GM23338 (cell line): ENCODE measurements at regions not wholly inside any gene's neighbourhood (a gene's known extent, or its start where the extent isn't known, plus 50 kb on each side); places are given as distances from the start of the nearest gene placed in this dataset.

Source experiments
- ATAC-seq: fragments of 200-7000 bp; cut with Tn5 transposase; 3 replicates; pipeline ENCODE4 v1.9.1; 2020
- DNase-seq: peaks from one replicate; pipeline ENCODE4 v3.0.0-alpha.2; 2015; ENCODE audit warnings: low spot score
- H2AFZ ChIP-seq: fragments of 200-600 bp; sonication (generic); 2 replicates; pipeline ENCODE4 v1.8.0; 2016; ENCODE audit warnings: antibody characterized with exemption, mild to moderate bottlenecking, moderate library complexity
- H3F3A ChIP-seq: fragments of 200-600 bp; sonication (generic); replicated peaks from 2 replicates; pipeline ENCODE4 v1.8.0; 2017; ENCODE audit warnings: antibody characterized with exemption, mixed run types, low read depth
- H3K27ac ChIP-seq: fragments of 200-600 bp; sonication (generic); 2 replicates; pipeline ENCODE4 v1.6.1; 2016; ENCODE audit warnings: low read depth
- H3K27me3 ChIP-seq: fragments of 200-600 bp; sonication (generic); 2 replicates; pipeline ENCODE4 v1.8.0; 2016; ENCODE audit warnings: mild to moderate bottlenecking, mixed run types, moderate library complexity; ENCODE audit not compliant: insufficient read depth
- H3K36me3 ChIP-seq: fragments of 200-600 bp; sonication (generic); 2 replicates; pipeline ENCODE4 v1.8.0; 2016; ENCODE audit warnings: mild to moderate bottlenecking; ENCODE audit not compliant: insufficient read depth
- H3K4me1 ChIP-seq: fragments of 200-600 bp; sonication (generic); 2 replicates; pipeline ENCODE4 v1.8.0; 2016; ENCODE audit warnings: mild to moderate bottlenecking, moderate library complexity; ENCODE audit not compliant: insufficient read depth
- H3K4me2 ChIP-seq: fragments of 200-600 bp; sonication (generic); 2 replicates; pipeline ENCODE4 v1.7.1; 2017; ENCODE audit warnings: mixed run types
- H3K4me3 ChIP-seq: fragments of 200-600 bp; sonication (generic); 2 replicates; pipeline ENCODE4 v1.6.1; 2016; ENCODE audit warnings: mixed run types
- H3K79me2 ChIP-seq: fragments of 200-600 bp; sonication (generic); replicated peaks from 2 replicates; pipeline ENCODE4 v1.8.0; 2017; ENCODE audit warnings: mild to moderate bottlenecking; ENCODE audit not compliant: insufficient read depth
- H3K9me2 ChIP-seq: fragments of 200-600 bp; sonication (generic); 2 replicates; pipeline ENCODE4 v1.8.0; 2017; ENCODE audit not compliant: insufficient read depth
- H4K20me1 ChIP-seq: fragments of 200-600 bp; sonication (generic); replicated peaks from 2 replicates; pipeline ENCODE4 v1.8.0; 2017; ENCODE audit warnings: mild to moderate bottlenecking; ENCODE audit not compliant: insufficient read depth
- H3K27ac Mint-ChIP-seq: 2 replicates; pipeline ENCODE4 v1.8.0; 2020; ENCODE audit warnings: inconsistent platforms, mild to moderate bottlenecking, moderate library complexity, mixed read lengths
- H3K27me3 Mint-ChIP-seq: 3 replicates; pipeline ENCODE4 v1.8.0; 2022; ENCODE audit warnings: low read depth, mild to moderate bottlenecking, moderate library complexity, mixed read lengths, inconsistent platforms; ENCODE audit not compliant: insufficient read depth, poor library complexity
- H3K36me3 Mint-ChIP-seq: 3 replicates; pipeline ENCODE4 v1.8.0; 2021; ENCODE audit warnings: low read depth, mild to moderate bottlenecking, inconsistent platforms, moderate library complexity, mixed read lengths
- H3K4me1 Mint-ChIP-seq: 3 replicates; pipeline ENCODE4 v1.8.0; 2020; ENCODE audit warnings: mild to moderate bottlenecking, inconsistent platforms, mixed read lengths
- H3K4me3 Mint-ChIP-seq: 3 replicates; pipeline ENCODE4 v1.8.0; 2021; ENCODE audit warnings: moderate library complexity, mild to moderate bottlenecking, inconsistent platforms, mixed read lengths
- H3K9me3 Mint-ChIP-seq: 3 replicates; pipeline ENCODE4 v1.8.0; 2020; ENCODE audit warnings: moderate library complexity, mild to moderate bottlenecking, inconsistent platforms, mixed read lengths
- CREB1 ChIP-seq: fragments of 250-450 bp; sonication (Bioruptor Pico); IDR thresholded peaks from 2 replicates; pipeline ENCODE4 v1.5.0; 2020; ENCODE audit warnings: low read depth, mild to moderate bottlenecking, moderate library complexity
- CTCF ChIP-seq, 2 experiments: fragments of 200-600 bp in 1 of 2; sonication (generic) in 1 of 2; conservative IDR thresholded peaks; 2 replicates each; pipeline versions ENCODE4 v1.5.1 to v1.6.1; 2016 to 2017; ENCODE audit warnings: antibody characterized with exemption in 2 of 2, low read depth in 2 of 2, mild to moderate bottlenecking in 2 of 2, moderate library complexity in 1 of 2
- ETS1 ChIP-seq: IDR thresholded peaks from 2 replicates; pipeline ENCODE4 v1.6.1; 2016; ENCODE audit warnings: antibody characterized with exemption
- EZH2 ChIP-seq: fragments of 200-600 bp; sonication (generic); IDR thresholded peaks from one replicate; pipeline ENCODE4 v1.8.0; 2017; ENCODE audit warnings: antibody characterized with exemption, mild to moderate bottlenecking, low read depth; ENCODE audit not compliant: unreplicated experiment
- EZH2phosphoT487 ChIP-seq: fragments of 200-600 bp; sonication (generic); IDR thresholded peaks from one replicate; pipeline ENCODE4 v1.8.1; 2018; ENCODE audit warnings: antibody characterized with exemption; ENCODE audit not compliant: unreplicated experiment
- JUNB ChIP-seq: IDR thresholded peaks from one replicate; pipeline ENCODE4 v1.6.1; 2016; ENCODE audit warnings: antibody characterized with exemption; ENCODE audit not compliant: unreplicated experiment
- NANOG ChIP-seq: IDR thresholded peaks from 2 replicates; pipeline ENCODE4 v1.6.1; 2016; ENCODE audit warnings: antibody characterized with exemption, borderline replicate concordance
- POLR2AphosphoS5 ChIP-seq: IDR thresholded peaks from 2 replicates; pipeline ENCODE4 v1.6.1; 2016; ENCODE audit warnings: antibody characterized with exemption, low read depth
- REST ChIP-seq: IDR thresholded peaks from one replicate; pipeline ENCODE4 v1.6.1; 2018; ENCODE audit warnings: antibody characterized with exemption; ENCODE audit not compliant: unreplicated experiment
- STAT1 ChIP-seq: IDR thresholded peaks from one replicate; pipeline ENCODE4 v1.6.1; 2016; ENCODE audit warnings: antibody characterized with exemption; ENCODE audit not compliant: unreplicated experiment
- ZNF114 ChIP-seq: fragments of 250-450 bp; sonication (Bioruptor Pico); IDR thresholded peaks from 2 replicates; pipeline ENCODE4 v1.5.0; 2020; ENCODE audit warnings: mild to moderate bottlenecking, moderate library complexity
- ZNF331 ChIP-seq: fragments of 250-450 bp; sonication (Bioruptor Pico); IDR thresholded peaks from 2 replicates; pipeline ENCODE4 v1.5.0; 2020; ENCODE audit warnings: low read depth, mild to moderate bottlenecking, moderate library complexity
- ZNF462 ChIP-seq: fragments of 250-450 bp; sonication (Bioruptor Pico); IDR thresholded peaks from 2 replicates; pipeline ENCODE4 v1.5.0; 2020; ENCODE audit warnings: mild to moderate bottlenecking, moderate library complexity

DNA sequence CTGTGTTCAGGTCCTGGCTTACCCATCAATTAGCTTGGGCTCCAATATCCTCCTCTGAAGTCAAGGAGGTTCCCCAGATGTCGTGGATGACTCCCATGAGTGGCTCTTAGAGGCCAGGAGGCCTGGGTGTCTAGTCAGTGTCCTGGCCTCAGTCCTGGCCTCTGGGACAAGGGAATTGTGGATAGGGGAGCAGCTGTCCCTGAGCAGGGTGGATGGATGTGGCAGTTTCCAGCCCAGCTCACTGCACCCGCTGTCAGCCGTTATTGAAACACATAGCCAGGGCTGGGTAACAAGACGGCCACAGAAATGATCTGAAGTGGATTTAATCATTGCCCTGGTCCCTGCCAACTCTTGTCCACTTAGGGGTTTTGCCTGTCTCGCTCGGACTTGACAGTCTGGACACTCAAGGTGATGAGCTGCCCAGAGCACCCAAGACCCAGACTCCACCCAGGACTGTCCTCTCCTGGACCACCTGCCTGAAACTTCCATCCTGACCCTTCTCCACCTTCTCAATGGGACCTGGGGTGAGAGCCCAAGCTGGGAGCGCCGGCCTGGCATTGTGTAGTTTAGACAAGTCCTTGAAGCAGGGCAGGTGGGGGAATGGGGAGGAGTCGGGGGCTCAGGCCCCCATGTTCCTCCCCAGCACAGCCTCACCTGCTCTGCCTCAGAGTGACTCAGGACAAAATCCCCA, 182.1 kb upstream of the SDK2 start:
- H3K9me2 ChIP-seq: 0 out of 2 replicates have a peak, but pooled peaks cover 3% of the 10 kb centered on the region
- no peak overlapping the region for H3K4me2 ChIP-seq
- Mint-ChIP-seq H3K36me3 (no peaks in the 10 kb centered on the region), H3K4me1 (peaks cover 62% of the 10 kb centered on the region), H3K9me3 (no peaks in the 10 kb centered on the region), H3K4me3 (no peak overlapping the region), H3K27ac (no peak overlapping the region), H3K27me3 (peaks cover 32% of the 10 kb centered on the region)
- no peaks in the 10 kb centered on the region for H3K36me3 ChIP-seq
- peaks cover 25% of the 10 kb centered on the region for H3K27me3 ChIP-seq
- no peak overlapping the region for H3K4me3 ChIP-seq
- H2AFZ ChIP-seq: no peak overlapping the region
- no peaks in the 10 kb centered on the region for H4K20me1 ChIP-seq
- no peaks in the 10 kb centered on the region for H3F3A ChIP-seq
- TF ChIP-seq ZNF114 (CRISPR knock-in tag) (no peak), STAT1 (no peak), POLR2AphosphoS5 (no peak), ZNF462 (CRISPR knock-in tag) (no peak), JUNB (no peak), EZH2 (no peak), REST (no peak), NANOG (no peak), CTCF (conservative IDR thresholded peaks at IDR 0.05; ENCODE audit: low read depth in 2 of 2) (no peak), CREB1 (CRISPR knock-in tag) (no peak), EZH2phosphoT487 (no peak), ETS1 (no peak), ZNF331 (CRISPR knock-in tag) (no peak)
- no peak overlapping the region for H3K27ac ChIP-seq
- peaks cover 28% of the 10 kb centered on the region for H3K4me1 ChIP-seq
- no peaks in the 10 kb centered on the region for H3K79me2 ChIP-seq
- no peak for ATAC-seq
- no peak for DNase-seq
